ENCODE measurements at regions not wholly inside any gene's neighbourhood (a gene's known extent, or its start where the extent isn't known, plus 50 kb on each side); places are given as distances from the start of the nearest gene placed in this dataset.
"Not testable (repeated sequence)": the region's sequence is repeated elsewhere in the genome, so short reads cannot be mapped to it uniquely, and the experiment has no call there.

GRCh38 chr13:91233291-91233690, 114.2 kb upstream of the MIR17HG start:
- H3K4me3 ChIP-seq (ENCODE audit: low read depth, low read length), result no peak overlapping the region

- no peak overlapping the region for H3K4me3 ChIP-seq (ENCODE audit: low read depth, low read length)
These were observed 111.3 kb upstream of the MIR17HG start for GRCh38 chr13:91236182-91236581.

- H3K4me3 ChIP-seq (ENCODE audit: low read depth, low read length), result no peak overlapping the region
These were observed 110.6 kb upstream of the MIR17HG start for GRCh38 chr13:91236921-91237320.

GRCh38 chr13:91238036-91238435, 109.5 kb upstream of the MIR17HG start:
- H3K4me3 ChIP-seq (ENCODE audit: low read depth, low read length), result no peak overlapping the region

- no peak overlapping the region for H3K4me3 ChIP-seq (ENCODE audit: low read depth, low read length)
These were observed 107.1 kb upstream of the MIR17HG start for GRCh38 chr13:91240341-91240740.

- H3K4me3 ChIP-seq (ENCODE audit: low read depth, low read length), result no peak overlapping the region
These were observed 106.1 kb upstream of the MIR17HG start for GRCh38 chr13:91241221-91241933.

- H3K4me3 ChIP-seq (ENCODE audit: low read depth, low read length), result no peak overlapping the region
These were observed 104.8 kb upstream of the MIR17HG start for GRCh38 chr13:91242652-91243051.

GRCh38 chr13:91245288-91245687, 102.2 kb upstream of the MIR17HG start:
- H3K4me3 ChIP-seq (ENCODE audit: low read depth, low read length), result no peak overlapping the region

GRCh38 chr13:91247768-91248167, 99.7 kb upstream of the MIR17HG start:
- no peak overlapping the region for H3K4me3 ChIP-seq (ENCODE audit: low read depth, low read length)

- H3K4me3 ChIP-seq (ENCODE audit: low read depth, low read length), result no peak overlapping the region
These were observed 99.2 kb upstream of the MIR17HG start for GRCh38 chr13:91248249-91248648.

- no peak overlapping the region for H3K4me3 ChIP-seq (ENCODE audit: low read depth, low read length)
These were observed 98.1 kb upstream of the MIR17HG start for GRCh38 chr13:91249370-91249769.

- H3K4me3 ChIP-seq (ENCODE audit: low read depth, low read length), result no peak overlapping the region
These were observed 97.6 kb upstream of the MIR17HG start for GRCh38 chr13:91249861-91250260.

- H3K4me3 ChIP-seq (ENCODE audit: low read depth, low read length), result not testable (repeated sequence)
These were observed 95.9 kb upstream of the MIR17HG start for GRCh38 chr13:91251573-91251972.

- no peak overlapping the region for H3K4me3 ChIP-seq (ENCODE audit: low read depth, low read length)
These were observed 83.0 kb upstream of the MIR17HG start for GRCh38 chr13:91264484-91264883.

- H3K4me3 ChIP-seq (ENCODE audit: low read depth, low read length), result no peak overlapping the region
These were observed 78.2 kb upstream of the MIR17HG start for GRCh38 chr13:91269237-91269636.

GRCh38 chr13:91270031-91270430, 77.5 kb upstream of the MIR17HG start:
- no peak overlapping the region for H3K4me3 ChIP-seq (ENCODE audit: low read depth, low read length)

GRCh38 chr13:91272235-91272777, 75.2 kb upstream of the MIR17HG start:
- no peak overlapping the region for H3K4me3 ChIP-seq (ENCODE audit: low read depth, low read length)

GRCh38 chr13:91273675-91274074, 73.8 kb upstream of the MIR17HG start:
- H3K4me3 ChIP-seq (ENCODE audit: low read depth, low read length), result no peak overlapping the region

GRCh38 chr13:91277013-91277676, 70.3 kb upstream of the MIR17HG start:
- no peak overlapping the region for H3K4me3 ChIP-seq (ENCODE audit: low read depth, low read length)

- H3K4me3 ChIP-seq (ENCODE audit: low read depth, low read length), result no peak overlapping the region
These were observed 69.2 kb upstream of the MIR17HG start for GRCh38 chr13:91278291-91278690.

- no peak overlapping the region for H3K4me3 ChIP-seq (ENCODE audit: low read depth, low read length)
These were observed 68.6 kb upstream of the MIR17HG start for GRCh38 chr13:91278888-91279287.

- H3K4me3 ChIP-seq (ENCODE audit: low read depth, low read length), result no peak overlapping the region
These were observed 66.7 kb upstream of the MIR17HG start for GRCh38 chr13:91280801-91281200.

Data from iPS-11a (cell line).